H9 (cell line): ENCODE measurements at regions not wholly inside any gene's neighbourhood (a gene's known extent, or its start where the extent isn't known, plus 50 kb on each side); places are given as distances from the start of the nearest gene placed in this dataset.

Experiments
- DNase-seq: peaks from one replicate; pipeline ENCODE4 v3.0.0-alpha.2; 2017
- H2AFZ ChIP-seq: one replicate; pipeline ENCODE4 v1.6.1; 2013; ENCODE audit warnings: mild to moderate bottlenecking, low read length, control low read depth, moderate library complexity
- H2AK5ac ChIP-seq: 2 replicates; pipeline ENCODE4 v1.6.1; 2013; ENCODE audit warnings: low read length, control low read depth, mixed read lengths; ENCODE audit not compliant: insufficient read length
- H2BK120ac ChIP-seq: one replicate; pipeline ENCODE4 v1.6.1; 2013; ENCODE audit warnings: low read depth, mild to moderate bottlenecking, low read length, control low read depth, inconsistent platforms; ENCODE audit not compliant: poor library complexity, severe bottlenecking
- H2BK12ac ChIP-seq: 2 replicates; pipeline ENCODE4 v1.6.1; 2013; ENCODE audit warnings: low read length, control low read depth, mixed read lengths, low read depth; ENCODE audit not compliant: insufficient read length
- H2BK15ac ChIP-seq: 2 replicates; pipeline ENCODE4 v1.6.1; 2013; ENCODE audit warnings: low read depth, low read length, control low read depth
- H2BK20ac ChIP-seq: one replicate; pipeline ENCODE4 v1.6.1; 2013; ENCODE audit warnings: low read depth, mild to moderate bottlenecking, low read length, control low read depth, inconsistent platforms; ENCODE audit not compliant: poor library complexity, severe bottlenecking
- H2BK5ac ChIP-seq: 2 replicates; pipeline ENCODE4 v1.6.1; 2013; ENCODE audit warnings: low read length, control low read depth, mixed read lengths; ENCODE audit not compliant: insufficient read length
- H3K14ac ChIP-seq: 2 replicates; pipeline ENCODE4 v1.6.1; 2013; ENCODE audit warnings: low read length, control low read depth; ENCODE audit not compliant: insufficient read depth
- H3K18ac ChIP-seq: 2 replicates; pipeline ENCODE4 v1.6.1; 2013; ENCODE audit warnings: low read depth, mild to moderate bottlenecking, mixed read lengths, low read length, control low read depth; ENCODE audit not compliant: insufficient read length
- H3K23ac ChIP-seq: 2 replicates; pipeline ENCODE4 v1.6.1; 2013; ENCODE audit warnings: low read length, control low read depth, mixed read lengths, low read depth; ENCODE audit not compliant: insufficient read length
- H3K23me2 ChIP-seq: 2 replicates; pipeline ENCODE4 v1.6.1; 2013; ENCODE audit warnings: low read depth, mild to moderate bottlenecking, mixed read lengths, low read length, control low read depth; ENCODE audit not compliant: insufficient read length, poor library complexity, severe bottlenecking
- H3K27ac ChIP-seq: 2 replicates; pipeline ENCODE4 v1.5.1; 2013; ENCODE audit warnings: low read length, control low read depth, mixed read lengths, low read depth; ENCODE audit not compliant: insufficient read length
- H3K27me3 ChIP-seq: 2 replicates; pipeline ENCODE4 v1.6.1; 2013; ENCODE audit warnings: low read length, control low read depth, inconsistent platforms; ENCODE audit not compliant: insufficient read depth
- H3K4ac ChIP-seq: 2 replicates; pipeline ENCODE4 v1.6.1; 2013; ENCODE audit warnings: low read depth, mild to moderate bottlenecking, control low read depth, inconsistent platforms, low read length, moderate library complexity
- H3K4me1 ChIP-seq: 2 replicates; pipeline ENCODE4 v1.6.1; 2013; ENCODE audit warnings: low read length, control low read depth, inconsistent platforms; ENCODE audit not compliant: insufficient read depth
- H3K4me2 ChIP-seq: 2 replicates; pipeline ENCODE4 v1.6.1; 2013; ENCODE audit warnings: low read length, control low read depth, mixed read lengths; ENCODE audit not compliant: insufficient read length, insufficient read depth
- H3K56ac ChIP-seq: 2 replicates; pipeline ENCODE4 v1.6.1; 2013; ENCODE audit warnings: low read depth, mild to moderate bottlenecking, mixed read lengths, low read length, control low read depth; ENCODE audit not compliant: insufficient read length
- H3K79me1 ChIP-seq: 2 replicates; pipeline ENCODE4 v1.6.1; 2013; ENCODE audit warnings: low read depth, mild to moderate bottlenecking, moderate library complexity, low read length, control low read depth, inconsistent platforms; ENCODE audit not compliant: insufficient read depth, poor library complexity, severe bottlenecking
- H3K79me2 ChIP-seq: 2 replicates; pipeline ENCODE4 v1.6.1; 2013; ENCODE audit warnings: low read length, control low read depth, inconsistent platforms; ENCODE audit not compliant: insufficient read depth
- H3K9ac ChIP-seq: 2 replicates; pipeline ENCODE4 v1.6.1; 2013; ENCODE audit warnings: low read length, control low read depth, mixed read lengths; ENCODE audit not compliant: insufficient read length; ENCODE audit errors: extremely low read depth
- H3K9me3 ChIP-seq: one replicate; pipeline ENCODE4 v1.6.1; 2013; ENCODE audit warnings: low read depth, low read length, inconsistent platforms; ENCODE audit not compliant: control insufficient read depth
- H3T11ph ChIP-seq: one replicate; pipeline ENCODE4 v1.6.1; 2013; ENCODE audit warnings: mild to moderate bottlenecking, low read length, control low read depth, inconsistent platforms
- H4K20me1 ChIP-seq: one replicate; pipeline ENCODE4 v1.6.1; 2013; ENCODE audit not compliant: control insufficient read depth, insufficient read length, insufficient read depth
- H4K5ac ChIP-seq: 2 replicates; pipeline ENCODE4 v1.6.1; 2013; ENCODE audit warnings: low read depth, mild to moderate bottlenecking, mixed read lengths, low read length, control low read depth; ENCODE audit not compliant: insufficient read length
- H4K8ac ChIP-seq: replicated peaks from 2 replicates; pipeline ENCODE4 v1.6.1; 2013; ENCODE audit warnings: low read length, control low read depth, mixed read lengths, low read depth; ENCODE audit not compliant: insufficient read length
- H4K91ac ChIP-seq: 2 replicates; pipeline ENCODE4 v1.6.1; 2013; ENCODE audit warnings: low read depth, mild to moderate bottlenecking, moderate library complexity, mixed read lengths, low read length, control low read depth; ENCODE audit not compliant: insufficient read length
- H3K27ac Mint-ChIP-seq, 3 experiments: 2 replicates in 2 of 3; 3 replicates in 1 of 3; pipeline ENCODE4 v1.8.0; 2020 to 2021; ENCODE audit warnings: mixed read lengths in 3 of 3, mild to moderate bottlenecking in 1 of 3, moderate library complexity in 1 of 3
- H3K27me3 Mint-ChIP-seq: 2 replicates; pipeline ENCODE4 v1.8.0; 2021; ENCODE audit warnings: low read depth, mild to moderate bottlenecking, moderate library complexity, mixed read lengths
- H3K36me3 Mint-ChIP-seq, 3 experiments: 2 replicates in 2 of 3; 3 replicates in 1 of 3; pipeline ENCODE4 v1.8.0; 2020 to 2021; ENCODE audit warnings: low read depth in 3 of 3, mixed read lengths in 3 of 3; ENCODE audit not compliant: insufficient read depth in 1 of 3
- H3K4me1 Mint-ChIP-seq, 2 experiments: 2 replicates each; pipeline ENCODE4 v1.8.0; 2020; ENCODE audit warnings: mixed read lengths in 2 of 2
- H3K4me3 Mint-ChIP-seq, 2 experiments: 2 replicates in 1 of 2; 3 replicates in 1 of 2; pipeline ENCODE4 v1.8.0; 2020 to 2021; ENCODE audit warnings: mild to moderate bottlenecking in 2 of 2, mixed read lengths in 2 of 2, moderate library complexity in 1 of 2
- H3K9me3 Mint-ChIP-seq, 2 experiments: 2 replicates in 1 of 2; 3 replicates in 1 of 2; pipeline ENCODE4 v1.8.0; 2020; ENCODE audit warnings: mild to moderate bottlenecking in 2 of 2, mixed read lengths in 2 of 2, moderate library complexity in 1 of 2
- CTCF ChIP-seq: fragments of 200-600 bp; sonication (generic); conservative IDR thresholded peaks from 3 replicates; pipeline ENCODE4 v1.8.0; 2021; ENCODE audit warnings: antibody characterized with exemption, mild to moderate bottlenecking
- WGBS: extraction: QIAGEN DNeasy Blood & Tissue Kit; methylation state at CpG from one replicate; pipeline ENCODE4 v1.1.7; 2013; ENCODE audit warnings: missing lambda C conversion rate, low lambda C conversion rate, mixed read lengths; ENCODE audit not compliant: insufficient read length; ENCODE audit errors: extremely low coverage; 5-methylcytosine and 5-hydroxymethylcytosine counted together

DNA sequence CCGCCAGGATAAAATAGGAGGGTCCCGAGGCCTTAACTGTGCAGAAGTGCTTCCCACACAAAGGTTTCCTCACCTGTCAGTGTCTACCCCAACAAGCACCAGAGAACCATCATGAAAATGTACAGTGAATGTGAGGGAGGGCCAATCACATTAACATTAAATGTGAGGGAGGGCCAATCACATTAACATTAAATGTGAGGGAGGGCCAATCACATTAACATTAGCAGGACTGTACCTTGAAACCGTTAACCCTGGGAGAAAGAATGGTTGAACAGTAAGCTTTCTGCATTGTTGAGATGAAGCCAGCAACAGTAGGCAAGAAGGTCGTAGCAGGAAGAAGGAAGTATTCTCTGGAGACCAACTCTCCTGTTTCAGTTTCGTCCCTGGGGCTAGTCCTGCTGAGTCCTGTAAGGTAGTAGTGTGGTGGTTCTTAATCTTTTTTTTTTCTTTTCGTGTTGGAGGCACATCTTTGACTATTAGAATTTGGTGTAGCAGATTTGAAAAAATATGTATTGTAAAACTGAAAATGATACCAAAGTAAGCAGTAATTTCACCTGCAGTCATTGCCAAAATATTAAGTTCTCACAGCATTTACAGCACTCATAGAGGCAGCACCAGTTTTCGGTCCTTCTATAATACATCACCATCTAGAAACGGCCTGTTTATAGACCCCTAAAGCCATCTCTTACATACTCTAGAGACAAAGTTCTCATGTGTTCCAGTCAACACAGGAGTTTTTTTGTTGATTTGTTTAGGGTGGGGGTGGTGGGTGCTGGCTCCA lies 98.6 kb upstream of the PPP2R5A start:
- H2BK5ac ChIP-seq = no peak overlapping the region
- H3T11ph ChIP-seq = no peak overlapping the region
- no peak overlapping the region for H2BK20ac ChIP-seq
- no peaks in the 10 kb centered on the region for H3K79me2 ChIP-seq
- Mint-ChIP-seq H3K9me3 (peaks cover 0 to 4% of the 10 kb centered on the region in 2 experiments; a peak in 1 of 5 replicates), H3K4me1 (no peaks in the 10 kb centered on the region), H3K4me3 (no peak overlapping the region), H3K27me3 (no peaks in the 10 kb centered on the region), H3K36me3 (peaks cover 0 to 4% (median 0%) of the 10 kb centered on the region in 3 experiments; a peak in 2 of 7 replicates), H3K27ac (no peak overlapping the region)
- no peak overlapping the region for H2BK15ac ChIP-seq
- H4K20me1 ChIP-seq = no peaks in the 10 kb centered on the region
- no peak overlapping the region for H3K18ac ChIP-seq
- no peak overlapping the region for H4K5ac ChIP-seq
- H4K8ac ChIP-seq = no peak overlapping the region
- no peak overlapping the region for H3K4ac ChIP-seq
- no peaks in the 10 kb centered on the region for H3K9me3 ChIP-seq
- TF ChIP-seq CTCF = no peak
- no peaks in the 10 kb centered on the region for H3K23me2 ChIP-seq
- DNase-seq = no peak
- no peak overlapping the region for H2AK5ac ChIP-seq
- H3K56ac ChIP-seq = no peak overlapping the region
- H3K27ac ChIP-seq = no peak overlapping the region
- H2AFZ ChIP-seq = no peak overlapping the region
- H3K27me3 ChIP-seq = no peaks in the 10 kb centered on the region
- H3K23ac ChIP-seq = no peak overlapping the region
- H3K14ac ChIP-seq = no peak overlapping the region
- H2BK120ac ChIP-seq = no peak overlapping the region
- H3K9ac ChIP-seq = no peak overlapping the region
- no peak overlapping the region for H2BK12ac ChIP-seq
- no peak overlapping the region for H3K4me2 ChIP-seq
- no peaks in the 10 kb centered on the region for H3K79me1 ChIP-seq
- no CpG with 5 or more reads among the region's 8 CpGs for WGBS
- H3K4me1 ChIP-seq = no peaks in the 10 kb centered on the region
- no peak overlapping the region for H4K91ac ChIP-seq
